B cell (primary cell): ENCODE measurements at regions not wholly inside any gene's neighbourhood (a gene's known extent, or its start where the extent isn't known, plus 50 kb on each side); places are given as distances from the start of the nearest gene placed in this dataset.

Experiments used
- EZH2 ChIP-seq: IDR thresholded peaks from 2 replicates; pipeline ENCODE4 v1.6.1; 2012; ENCODE audit warnings: borderline replicate concordance, low read depth, mild to moderate bottlenecking, moderate library complexity, low read length; ENCODE audit not compliant: insufficient read depth, poor library complexity, severe bottlenecking
- TF ChIP-seq, protein P1 (sequence below): fragments of 200-600 bp; IDR thresholded peaks from one replicate; pipeline ENCODE4 v1.8.0; 2022; ENCODE audit warnings: antibody characterized with exemption, mild to moderate bottlenecking

DNA sequence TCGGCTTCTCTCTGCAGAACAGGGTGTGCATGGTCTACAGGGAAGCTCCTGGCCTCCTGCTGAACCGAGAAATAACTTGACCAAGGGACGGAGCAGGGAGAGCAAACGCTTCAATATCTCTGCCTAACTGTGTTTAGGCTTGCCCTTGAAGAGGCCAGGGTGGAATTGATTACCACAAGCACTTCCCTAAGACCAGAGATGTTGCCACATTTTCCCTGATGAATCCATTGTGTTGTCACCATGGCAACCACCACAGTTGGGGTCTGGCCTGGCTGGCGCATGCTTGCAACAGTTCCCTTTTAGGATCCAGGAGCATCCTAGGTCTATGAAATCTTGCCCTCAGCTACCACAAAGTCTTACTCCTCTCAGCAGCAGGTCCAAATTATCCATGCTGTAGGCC is 213.5 kb upstream of the SULF2 start:
- TF ChIP-seq, protein P1, sequence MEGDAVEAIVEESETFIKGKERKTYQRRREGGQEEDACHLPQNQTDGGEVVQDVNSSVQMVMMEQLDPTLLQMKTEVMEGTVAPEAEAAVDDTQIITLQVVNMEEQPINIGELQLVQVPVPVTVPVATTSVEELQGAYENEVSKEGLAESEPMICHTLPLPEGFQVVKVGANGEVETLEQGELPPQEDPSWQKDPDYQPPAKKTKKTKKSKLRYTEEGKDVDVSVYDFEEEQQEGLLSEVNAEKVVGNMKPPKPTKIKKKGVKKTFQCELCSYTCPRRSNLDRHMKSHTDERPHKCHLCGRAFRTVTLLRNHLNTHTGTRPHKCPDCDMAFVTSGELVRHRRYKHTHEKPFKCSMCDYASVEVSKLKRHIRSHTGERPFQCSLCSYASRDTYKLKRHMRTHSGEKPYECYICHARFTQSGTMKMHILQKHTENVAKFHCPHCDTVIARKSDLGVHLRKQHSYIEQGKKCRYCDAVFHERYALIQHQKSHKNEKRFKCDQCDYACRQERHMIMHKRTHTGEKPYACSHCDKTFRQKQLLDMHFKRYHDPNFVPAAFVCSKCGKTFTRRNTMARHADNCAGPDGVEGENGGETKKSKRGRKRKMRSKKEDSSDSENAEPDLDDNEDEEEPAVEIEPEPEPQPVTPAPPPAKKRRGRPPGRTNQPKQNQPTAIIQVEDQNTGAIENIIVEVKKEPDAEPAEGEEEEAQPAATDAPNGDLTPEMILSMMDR, result no peak
- TF ChIP-seq EZH2, result no peak
